SK-N-DZ (cell line): ENCODE measurements at regions not wholly inside any gene's neighbourhood (a gene's known extent, or its start where the extent isn't known, plus 50 kb on each side); places are given as distances from the start of the nearest gene placed in this dataset.
A peak's percentile ranks its signal among the peaks of the same experiment; 100 is the strongest.
"Not testable (repeated sequence)": the region's sequence is repeated elsewhere in the genome, so short reads cannot be mapped to it uniquely, and the experiment has no call there.

ENCODE experiments used
- DNase-seq: peaks from one replicate; pipeline ENCODE4 v3.0.0-alpha.2; 2015; ENCODE audit warnings: low spot score

GRCh38 chr6:22142856-22143255 lies 154.0 kb downstream of the PRL start:
- DNase-seq: no peak

DNA sequence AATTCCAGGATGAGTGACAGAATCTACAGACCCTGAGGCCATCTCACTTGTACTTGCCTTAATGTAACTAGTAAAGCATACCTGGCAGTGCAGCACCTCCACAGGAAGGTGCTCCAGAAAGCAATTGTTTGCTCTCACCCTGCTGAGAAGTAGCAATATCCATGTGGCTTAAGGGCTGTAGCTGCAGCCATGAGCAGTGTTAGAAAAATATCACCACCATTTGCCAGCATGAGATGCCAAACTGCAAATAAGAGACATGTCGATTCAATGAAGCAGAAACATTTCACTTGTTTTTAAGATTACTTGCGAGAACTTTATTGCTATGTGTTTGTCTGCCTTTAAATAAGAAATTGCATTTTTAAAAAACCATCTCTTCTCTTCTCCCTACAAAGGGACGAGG lies 151.5 kb downstream of the PRL start:
- DNase-seq: no peak

DNA sequence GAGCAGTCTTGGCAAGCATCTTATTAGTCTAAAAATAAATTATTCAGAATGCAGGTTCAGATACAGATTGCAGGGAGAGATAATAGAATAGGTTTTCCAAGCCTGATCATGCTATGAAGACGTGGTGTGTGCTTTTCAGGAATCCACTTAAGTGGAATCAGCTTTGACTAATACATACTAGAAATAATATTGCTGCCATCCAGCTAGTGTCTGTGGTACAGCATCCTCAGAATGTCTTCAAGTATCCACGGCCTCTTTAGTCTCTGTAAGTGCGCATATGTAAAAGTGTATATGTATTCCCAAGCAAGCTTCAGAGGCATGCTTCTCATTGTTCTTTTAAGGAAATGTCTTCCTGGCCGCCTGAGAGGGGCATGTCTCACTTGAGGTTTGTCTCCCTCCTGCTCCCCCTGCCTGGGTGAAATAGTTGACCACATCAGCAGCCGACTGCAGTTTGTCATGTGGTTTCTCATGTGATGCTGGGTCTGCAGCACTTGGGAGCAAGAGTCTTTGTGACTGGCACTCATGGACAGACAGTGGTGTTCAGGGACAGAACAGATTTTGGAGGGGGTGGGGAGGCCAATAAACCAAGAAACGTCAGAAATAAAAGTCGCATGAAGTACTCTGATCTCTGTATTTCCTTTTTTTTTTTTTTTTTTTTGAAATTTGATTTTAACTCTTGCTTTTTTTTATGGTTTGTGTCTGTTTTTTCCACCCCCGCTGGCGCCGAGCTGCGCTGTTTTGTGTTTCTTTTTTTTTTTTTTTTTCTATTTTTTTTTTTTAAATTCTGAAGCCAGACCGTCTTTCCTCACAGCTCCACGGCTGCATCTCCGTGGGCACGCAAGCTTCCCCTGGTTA lies 150.8 kb downstream of the PRL start:
- peak; percentile 90 for DNase-seq

- no peak for DNase-seq
Measured at GRCh38 chr6:22146678-22146930, 150.2 kb downstream of the PRL start.

- peak; percentile 49 for DNase-seq
Measured at GRCh38 chr6:22146931-22147701, 149.7 kb downstream of the PRL start.

DNA sequence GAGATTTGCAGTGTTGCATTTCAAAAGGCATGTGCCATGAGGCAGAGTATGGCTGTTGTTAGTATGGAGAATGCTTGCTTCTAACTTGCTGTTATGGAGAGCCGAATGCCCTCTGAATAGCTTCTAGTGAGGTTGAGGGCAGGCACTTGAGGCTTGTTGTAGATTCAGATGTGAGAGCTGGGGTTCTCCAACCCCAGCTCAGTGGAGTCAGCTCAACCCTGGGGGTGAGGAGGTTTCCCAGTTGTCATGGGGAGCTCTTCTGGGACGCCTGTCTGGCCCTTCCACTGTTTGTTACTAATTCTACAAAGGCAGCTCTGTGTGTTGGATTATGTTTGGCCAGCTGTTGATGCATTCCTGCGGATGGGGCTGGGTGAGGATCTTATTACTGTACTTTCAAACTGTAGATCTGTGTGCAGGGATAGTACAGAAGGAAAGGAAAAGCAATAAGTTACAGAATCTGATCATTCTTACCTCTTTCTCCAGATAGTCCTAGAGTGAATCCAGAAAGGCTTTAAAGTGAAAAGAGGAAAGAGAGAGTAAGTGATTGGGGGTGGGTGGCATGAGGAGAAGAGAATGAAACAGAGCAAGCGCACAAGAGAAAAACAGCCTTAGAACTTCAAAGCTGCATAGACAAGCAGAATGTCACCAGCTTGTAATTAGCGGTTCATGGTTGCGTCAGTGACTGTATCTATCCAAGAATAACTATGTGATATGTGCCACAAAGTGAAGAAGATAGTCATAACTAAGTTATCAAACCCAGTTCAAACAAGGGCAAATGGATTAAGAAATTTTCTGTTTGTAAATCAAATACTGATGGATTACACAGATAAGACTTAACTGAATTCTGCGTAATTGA lies 148.7 kb downstream of the PRL start:
- DNase-seq: peak; percentile 64

DNA sequence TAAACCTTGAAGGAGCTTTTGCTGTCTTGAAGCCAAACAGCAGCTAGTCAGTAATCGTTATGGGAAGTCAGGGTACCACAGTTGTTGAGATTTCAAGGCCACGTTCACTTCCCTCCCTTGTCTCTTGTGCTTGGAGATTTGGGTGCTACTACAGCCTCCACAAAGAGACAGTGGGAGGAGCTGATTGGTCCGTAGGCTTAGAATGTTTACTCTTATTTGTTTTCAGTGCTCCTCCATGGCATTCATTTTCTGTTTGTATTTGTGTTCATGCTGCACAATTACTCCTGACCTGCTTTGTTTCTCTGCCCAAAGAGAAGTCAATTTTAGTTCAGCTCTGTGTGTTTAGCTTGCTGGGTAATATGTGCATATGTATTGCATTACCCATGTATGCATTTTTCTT lies 147.7 kb downstream of the PRL start:
- DNase-seq: peak; percentile 67

DNA sequence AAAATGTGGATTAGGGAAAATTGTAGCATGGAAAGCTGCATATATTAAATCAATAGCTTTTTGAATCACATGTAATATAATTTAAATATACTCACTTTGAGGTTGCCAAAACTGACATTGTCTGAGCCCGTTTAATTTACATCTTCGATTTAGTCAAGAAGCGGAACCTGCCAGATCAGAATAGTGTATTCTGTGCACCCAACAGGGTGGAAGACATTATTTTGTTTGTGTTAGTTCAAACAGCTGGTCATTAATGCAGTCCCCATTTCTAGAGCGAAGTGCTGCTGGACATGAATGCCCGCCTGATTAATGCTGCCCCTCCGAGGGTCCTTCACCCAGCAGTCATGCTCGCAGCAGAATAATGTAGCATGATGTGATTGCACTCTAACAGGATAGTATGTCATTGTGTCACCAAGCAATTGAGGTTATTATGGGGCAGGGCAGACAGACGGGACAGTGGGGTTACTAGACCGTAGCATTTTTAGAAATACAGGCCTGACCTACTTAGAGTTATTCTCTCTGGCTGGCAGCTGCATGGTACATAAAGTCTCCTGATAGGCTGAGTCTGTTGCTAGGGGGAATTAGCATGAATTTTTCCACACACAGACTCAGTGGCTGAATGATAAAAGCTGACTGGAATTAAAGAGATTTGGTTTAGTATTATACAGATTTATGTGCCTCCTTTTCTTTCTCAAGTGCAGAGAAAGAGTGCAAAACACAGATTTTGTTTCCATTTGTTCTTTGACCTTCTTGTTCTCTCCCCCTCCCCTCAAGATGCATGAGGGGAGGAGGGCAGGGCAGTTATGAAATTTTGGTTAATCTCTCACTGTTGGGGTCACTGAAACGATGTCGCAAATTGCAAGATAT lies 147.1 kb downstream of the PRL start:
- peak; percentile 93 for DNase-seq

- peak; percentile 13 for DNase-seq
Measured at GRCh38 chr6:22150368-22151035, 146.3 kb downstream of the PRL start.

DNA sequence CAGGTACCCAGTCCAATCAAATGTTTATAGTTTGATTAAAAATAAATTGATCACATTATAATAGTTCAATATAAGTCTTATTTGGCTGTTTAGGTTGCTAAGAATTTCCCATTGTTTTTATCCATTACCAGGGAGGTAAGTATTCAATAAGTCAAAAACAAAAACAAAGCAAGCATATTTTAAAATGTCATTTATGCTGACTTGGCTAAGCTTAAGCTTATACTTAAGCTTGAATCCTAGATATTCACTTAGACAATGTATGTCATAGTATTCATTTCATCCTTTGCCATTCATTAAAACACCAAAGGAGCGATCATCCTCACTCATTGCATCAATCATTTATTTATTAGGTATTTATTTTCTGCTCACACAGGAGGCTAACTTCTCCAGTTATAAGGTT lies 144.9 kb downstream of the PRL start:
- DNase-seq: no peak

DNA sequence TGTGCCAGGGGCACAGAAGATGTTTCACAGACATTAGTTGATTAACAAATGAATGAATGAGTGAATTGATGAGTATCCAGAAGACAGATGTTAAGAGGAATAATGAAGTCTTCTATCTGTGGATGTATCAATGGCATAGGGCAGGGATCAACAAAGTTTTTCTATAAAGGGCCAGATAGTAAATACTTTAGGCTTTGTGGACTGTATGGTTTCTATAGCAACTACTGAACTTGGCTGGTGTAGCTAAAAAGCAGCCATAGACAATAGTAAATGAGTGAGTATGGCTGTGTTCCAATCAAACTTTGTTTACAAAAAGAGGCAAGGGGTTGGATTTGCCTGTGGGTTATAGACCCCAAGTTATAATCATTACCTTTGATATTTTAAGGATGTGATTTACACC lies 144.0 kb downstream of the PRL start:
- no peak for DNase-seq

DNA sequence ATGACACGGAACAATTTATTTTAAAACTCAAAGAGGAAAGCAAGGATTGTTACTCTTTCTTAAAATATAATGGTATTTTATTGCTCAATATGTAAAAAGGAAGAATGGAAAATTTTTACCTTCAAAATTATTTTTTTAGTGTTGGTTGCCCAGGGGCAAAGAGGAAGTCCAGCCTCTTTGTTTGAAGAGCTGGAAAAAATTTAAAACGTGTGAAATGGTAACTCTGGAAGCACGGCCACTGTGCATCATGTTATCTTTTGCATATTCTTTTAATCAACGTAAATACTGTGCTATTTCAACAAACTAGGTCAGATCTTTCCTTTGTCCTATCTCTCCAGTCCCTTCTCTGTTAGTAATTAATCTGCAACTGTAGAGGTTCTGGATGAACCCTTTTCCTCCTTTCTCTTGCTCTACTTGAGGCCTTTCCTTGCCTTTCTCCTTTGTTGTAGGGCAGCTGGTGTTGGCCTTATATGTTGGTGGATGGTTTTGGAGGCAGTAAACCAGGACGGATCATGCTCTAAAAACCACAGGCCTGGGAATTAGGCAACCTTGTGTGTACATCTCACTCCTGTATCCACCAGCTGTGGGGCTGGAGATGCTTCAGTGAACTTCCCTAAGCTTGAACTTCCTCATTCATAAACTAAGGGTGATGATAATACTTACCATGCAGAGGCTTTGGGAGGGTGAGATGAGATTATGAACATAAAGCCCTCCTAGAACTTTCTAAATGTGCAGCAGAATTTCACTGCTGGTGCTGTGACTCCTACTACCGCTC lies 143.3 kb downstream of the PRL start:
- no peak for DNase-seq

DNA sequence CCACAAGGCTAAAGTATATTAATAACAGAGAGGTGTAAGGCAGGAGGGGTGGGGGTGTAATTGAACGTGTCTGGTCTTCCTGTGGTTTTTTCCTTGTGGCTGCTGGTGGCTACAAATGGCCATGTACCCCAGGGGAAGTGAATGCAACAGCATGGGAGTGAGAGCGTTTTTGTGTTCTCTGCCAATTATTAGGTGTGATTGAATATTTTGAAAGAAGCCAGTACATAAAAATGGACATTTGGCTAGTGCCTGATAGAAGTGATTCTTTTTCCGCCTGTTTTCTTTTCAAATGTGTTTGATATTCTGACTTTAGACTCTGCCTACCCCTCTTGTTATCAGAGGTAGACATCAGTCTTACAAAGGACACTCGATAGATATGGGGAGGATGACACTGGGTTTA lies 141.3 kb downstream of the PRL start:
- no peak for DNase-seq

DNA sequence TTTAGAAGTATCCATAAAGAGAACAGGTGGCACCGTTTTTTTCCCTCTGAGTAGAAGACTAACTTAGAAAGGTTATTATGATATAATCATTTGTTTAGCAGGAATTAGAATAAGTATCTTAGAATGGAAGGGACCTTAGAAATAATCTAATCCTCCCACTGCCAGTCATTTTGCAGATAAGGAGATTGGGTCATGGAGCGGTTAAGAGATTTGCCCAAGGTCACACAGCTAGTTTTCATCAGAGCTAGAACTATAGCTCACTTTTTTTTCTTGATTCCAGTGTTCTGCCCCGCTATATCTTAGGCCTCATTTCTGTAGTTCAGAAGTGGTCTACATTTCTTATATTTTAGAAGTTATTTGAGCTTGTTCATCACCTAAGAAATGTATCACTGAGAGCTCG lies 139.6 kb downstream of the PRL start:
- no peak for DNase-seq

DNA sequence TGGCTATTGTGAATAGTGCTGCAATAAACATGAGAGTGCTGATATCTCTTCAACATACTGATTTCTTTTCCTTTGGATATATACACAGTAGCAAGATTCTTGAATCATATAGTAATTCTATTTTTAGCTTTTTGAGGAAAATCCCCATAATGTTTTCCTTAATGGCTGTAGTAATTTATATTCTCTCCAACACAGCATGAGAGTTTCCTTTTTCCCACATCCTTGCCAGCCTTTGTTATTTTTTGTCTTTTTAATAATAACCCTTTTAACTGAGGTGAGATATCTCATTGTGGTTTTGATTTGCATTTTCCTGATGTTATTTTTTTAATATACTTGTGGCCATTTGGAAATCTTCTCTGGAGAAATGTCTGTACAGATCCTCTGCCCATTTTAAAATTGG lies 132.6 kb downstream of the PRL start:
- no peak for DNase-seq

- DNase-seq: not testable (repeated sequence)
Measured at GRCh38 chr6:22171006-22171405, 125.8 kb downstream of the PRL start.

DNA sequence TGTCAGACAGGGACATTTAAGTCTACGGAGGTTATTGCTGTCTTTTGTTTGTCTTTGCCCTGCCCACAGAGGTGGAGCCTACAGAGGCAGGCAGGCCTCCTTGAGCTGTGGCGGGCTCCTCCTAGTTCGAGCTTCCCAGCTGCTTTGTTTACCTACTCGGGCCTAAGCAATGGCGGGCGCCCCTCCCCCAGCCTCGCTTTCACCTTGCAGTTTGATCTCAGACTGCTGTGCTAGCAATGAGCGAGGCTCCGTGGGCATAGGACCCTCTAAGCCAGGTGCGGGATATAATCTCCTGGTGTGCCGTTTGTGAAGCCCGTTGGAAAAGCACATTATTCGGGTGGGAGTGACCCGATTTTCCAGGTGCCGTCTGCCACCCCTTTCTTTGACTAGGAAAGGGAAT lies 125.0 kb downstream of the PRL start:
- not testable (repeated sequence) for DNase-seq

GRCh38 chr6:22173311-22173710 lies 123.5 kb downstream of the PRL start:
- no peak for DNase-seq

- DNase-seq: not testable (repeated sequence)
Measured at GRCh38 chr6:22180250-22180649, 116.6 kb downstream of the PRL start.

GRCh38 chr6:22184371-22184770 lies 112.5 kb downstream of the PRL start:
- DNase-seq: no peak
